Activated B cell treated with CpG ODN at 0.5 μM for 24 hours (primary cell): ENCODE measurements at regions not wholly inside any gene's neighbourhood (a gene's known extent, or its start where the extent isn't known, plus 50 kb on each side); places are given as distances from the start of the nearest gene placed in this dataset.

Experiments used
- ATAC-seq: fragments of 200-7000 bp; cut with Tn5 transposase; one replicate; pipeline ENCODE4 v1.10.0; 2021; ENCODE audit warnings: low read depth, mild to moderate bottlenecking, moderate library complexity
- CTCF ChIA-PET: fragments of 350-600 bp; sonication (Branson Sonifier 250); formaldehyde crosslinking; loops from one replicate; lab custom pipeline; 2021; ENCODE audit warnings: antibody characterized with exemption; lab: Charles Lee
- POLR2A ChIA-PET: fragments of 350-600 bp; sonication (Branson Sonifier 250); formaldehyde crosslinking; loops from one replicate; lab custom pipeline; 2021; ENCODE audit warnings: antibody characterized with exemption; lab: Charles Lee
- DNase-seq: peaks from one replicate; pipeline ENCODE4 v3.0.0; 2022
- H3K27ac Mint-ChIP-seq: one replicate; pipeline ENCODE4 v1.8.0; 2020; ENCODE audit warnings: mixed read lengths
- H3K27me3 Mint-ChIP-seq: one replicate; pipeline ENCODE4 v1.8.0; 2021; ENCODE audit warnings: mixed read lengths
- H3K36me3 Mint-ChIP-seq: one replicate; pipeline ENCODE4 v1.8.0; 2021; ENCODE audit warnings: low read depth, mixed read lengths
- H3K4me1 Mint-ChIP-seq: one replicate; pipeline ENCODE4 v1.8.0; 2021; ENCODE audit warnings: mixed read lengths
- H3K4me3 Mint-ChIP-seq: one replicate; pipeline ENCODE4 v1.8.0; 2020; ENCODE audit warnings: mild to moderate bottlenecking, mixed read lengths
- H3K9me3 Mint-ChIP-seq: one replicate; pipeline ENCODE4 v1.8.0; 2020; ENCODE audit warnings: mixed read lengths
- intact Hi-C: fragments of 100-400 bp; cut with micrococcal nuclease; formaldehyde crosslinking; loops from one replicate; pipeline ENCODE4 v1.15.1; 2024
- TF ChIP-seq, protein P1 (sequence below): fragments of 200-600 bp; IDR thresholded peaks from one replicate; pipeline ENCODE4 v1.8.0; 2022; ENCODE audit warnings: antibody characterized with exemption, mild to moderate bottlenecking

DNA sequence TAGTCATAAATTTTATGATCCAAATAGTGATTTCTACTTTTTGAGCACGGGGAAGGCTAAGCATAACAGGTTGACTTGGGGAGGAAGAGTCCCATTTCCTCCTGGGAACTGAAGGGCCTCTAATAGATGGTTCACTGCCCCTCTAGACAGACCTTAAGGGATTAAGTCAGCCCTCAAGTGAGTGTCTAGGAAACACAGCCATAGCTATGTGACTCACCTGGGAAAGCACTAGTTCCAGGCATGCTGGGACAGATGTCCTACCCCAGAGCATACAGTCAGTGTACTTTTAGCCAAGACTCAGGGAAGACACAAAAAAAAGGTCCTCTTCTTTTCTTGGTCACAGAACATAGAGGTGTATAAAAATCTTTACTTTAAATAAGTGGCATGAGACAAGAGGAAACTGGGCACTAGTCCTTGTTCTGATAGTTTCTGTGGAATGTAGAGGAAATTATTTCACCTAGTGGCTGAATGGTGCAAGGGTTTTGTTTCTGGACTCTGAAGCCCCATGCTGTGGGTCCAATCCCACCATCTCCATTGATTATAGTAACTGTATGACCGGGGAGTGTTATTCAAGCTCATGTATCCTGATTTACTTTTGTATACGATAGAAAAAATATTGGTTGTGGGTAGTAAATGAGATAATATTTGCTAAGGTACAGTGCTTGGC is 86.0 kb downstream of the NREP start:
- ChIA-PET CTCF (no interaction called here), POLR2A (no interaction called here)
- Mint-ChIP-seq H3K9me3 (no peaks in the 10 kb centered on the region), H3K27me3 (no peaks in the 10 kb centered on the region), H3K4me3 (no peak overlapping the region), H3K36me3 (no peaks in the 10 kb centered on the region), H3K27ac (no peak overlapping the region), H3K4me1 (no peaks in the 10 kb centered on the region)
- intact Hi-C loops: no loop called here
- no peak for DNase-seq
- ATAC-seq: no peak
- TF ChIP-seq, protein P1, sequence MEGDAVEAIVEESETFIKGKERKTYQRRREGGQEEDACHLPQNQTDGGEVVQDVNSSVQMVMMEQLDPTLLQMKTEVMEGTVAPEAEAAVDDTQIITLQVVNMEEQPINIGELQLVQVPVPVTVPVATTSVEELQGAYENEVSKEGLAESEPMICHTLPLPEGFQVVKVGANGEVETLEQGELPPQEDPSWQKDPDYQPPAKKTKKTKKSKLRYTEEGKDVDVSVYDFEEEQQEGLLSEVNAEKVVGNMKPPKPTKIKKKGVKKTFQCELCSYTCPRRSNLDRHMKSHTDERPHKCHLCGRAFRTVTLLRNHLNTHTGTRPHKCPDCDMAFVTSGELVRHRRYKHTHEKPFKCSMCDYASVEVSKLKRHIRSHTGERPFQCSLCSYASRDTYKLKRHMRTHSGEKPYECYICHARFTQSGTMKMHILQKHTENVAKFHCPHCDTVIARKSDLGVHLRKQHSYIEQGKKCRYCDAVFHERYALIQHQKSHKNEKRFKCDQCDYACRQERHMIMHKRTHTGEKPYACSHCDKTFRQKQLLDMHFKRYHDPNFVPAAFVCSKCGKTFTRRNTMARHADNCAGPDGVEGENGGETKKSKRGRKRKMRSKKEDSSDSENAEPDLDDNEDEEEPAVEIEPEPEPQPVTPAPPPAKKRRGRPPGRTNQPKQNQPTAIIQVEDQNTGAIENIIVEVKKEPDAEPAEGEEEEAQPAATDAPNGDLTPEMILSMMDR: no peak

DNA sequence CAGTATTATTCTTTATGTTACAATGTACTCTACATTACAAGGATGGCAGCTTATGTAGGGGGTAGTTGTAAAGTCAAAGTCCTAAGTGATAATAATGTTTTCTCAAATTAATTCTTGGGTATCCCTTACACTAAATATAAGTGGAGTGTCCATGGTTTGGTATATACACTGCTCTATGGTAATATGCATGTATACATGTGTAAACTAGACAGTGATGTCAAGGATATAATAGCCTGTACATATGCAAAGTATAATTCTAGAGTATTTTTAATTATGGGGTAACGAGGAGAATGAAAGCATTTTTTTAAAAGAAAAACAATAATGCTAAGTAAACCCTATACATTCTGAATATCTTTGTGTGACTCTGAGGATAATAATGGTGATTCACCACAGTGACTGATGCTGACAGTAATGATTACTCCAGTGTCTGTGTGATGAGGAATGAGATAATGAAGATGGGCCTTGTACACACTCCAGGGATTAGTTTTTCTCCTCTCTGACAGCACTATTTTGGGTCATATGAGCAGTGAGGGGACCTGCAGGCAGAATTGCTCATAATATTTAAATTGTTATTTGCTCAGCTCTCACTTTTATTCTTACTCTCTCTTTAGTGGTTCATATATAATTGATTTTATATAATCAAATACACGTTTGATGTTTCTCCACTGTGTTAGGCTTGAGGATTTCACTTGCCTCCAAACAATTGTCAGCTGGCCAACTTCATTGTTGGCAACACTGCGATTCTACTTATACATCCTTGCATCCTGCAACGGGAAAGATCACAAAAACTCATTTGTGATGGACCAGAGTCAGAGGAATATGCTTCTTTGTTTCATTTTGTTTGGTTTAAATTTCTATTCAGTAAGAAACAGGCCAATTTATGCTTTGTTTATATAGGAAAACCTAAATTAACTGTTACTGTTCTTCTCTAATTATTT is 88.2 kb downstream of the NREP start:
- Mint-ChIP-seq H3K4me3 (no peak overlapping the region), H3K4me1 (no peaks in the 10 kb centered on the region), H3K27ac (no peak overlapping the region), H3K36me3 (no peaks in the 10 kb centered on the region), H3K27me3 (no peaks in the 10 kb centered on the region), H3K9me3 (no peaks in the 10 kb centered on the region)
- DNase-seq (no peak), ATAC-seq (no peak)
- intact Hi-C loops: no loop called here
- ChIA-PET POLR2A (no interaction called here), CTCF (no interaction called here)
- TF ChIP-seq, protein P1: no peak

DNA sequence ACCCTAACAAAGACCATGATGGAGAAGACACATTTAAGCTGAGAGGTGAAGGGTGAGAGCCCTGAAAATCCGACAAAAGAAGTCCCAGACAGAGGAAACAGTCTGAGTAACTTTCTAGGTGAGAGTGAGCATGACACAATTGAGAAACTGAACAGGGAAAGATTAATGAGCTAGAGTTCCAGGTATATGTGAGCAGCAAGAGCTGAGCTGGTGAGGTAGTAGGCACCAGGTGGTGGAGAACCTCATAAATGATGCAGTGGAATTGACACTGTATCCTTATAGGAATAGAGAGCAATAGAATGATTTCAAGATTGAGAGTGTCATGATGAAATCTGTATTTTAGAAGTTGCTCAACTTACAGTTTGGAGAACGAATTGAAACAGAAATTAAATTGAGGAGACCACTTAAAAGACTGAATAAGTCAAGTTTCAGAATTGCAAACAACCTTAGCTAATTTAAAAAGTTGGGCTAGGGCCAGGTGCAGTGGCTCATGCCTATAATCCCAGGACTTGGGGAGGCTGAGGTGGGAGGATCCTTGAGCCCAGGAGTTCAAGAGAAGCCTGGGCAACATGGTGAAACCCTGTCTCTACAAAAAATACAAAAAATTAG is 89.8 kb downstream of the NREP start:
- ATAC-seq: no peak

DNA sequence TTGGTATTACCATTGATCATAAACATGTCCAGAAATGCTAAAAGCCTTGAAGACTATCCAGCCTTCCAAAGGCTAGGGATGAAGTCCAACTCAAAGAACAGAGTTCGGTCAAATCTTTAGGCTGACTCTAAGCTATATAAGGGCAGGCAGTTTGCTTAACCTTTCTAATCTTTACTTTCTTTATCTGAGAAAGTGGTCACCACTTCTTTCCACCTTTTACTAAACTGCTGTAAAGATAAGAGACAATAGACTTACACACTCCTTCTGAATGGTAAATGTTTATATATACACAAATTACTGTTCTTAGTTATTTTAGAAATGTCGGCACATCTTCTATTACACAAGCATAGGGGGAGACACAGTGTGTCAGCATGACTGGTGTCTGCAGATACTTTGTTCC is 100.4 kb downstream of the NREP start:
- Mint-ChIP-seq H3K27ac (no peak overlapping the region), H3K36me3 (no peaks in the 10 kb centered on the region), H3K4me1 (no peaks in the 10 kb centered on the region), H3K27me3 (no peaks in the 10 kb centered on the region), H3K4me3 (no peak overlapping the region), H3K9me3 (peaks cover 9% of the 10 kb centered on the region)
- no peak for DNase-seq
- intact Hi-C loops: no loop called here
- CTCF ChIA-PET: no interaction called here
- no peak for ATAC-seq
- TF ChIP-seq, protein P1: no peak
- POLR2A ChIA-PET: no interaction called here

More for the DNA sequence above, 89.8 kb downstream of the NREP start:
- ChIA-PET POLR2A (no interaction called here), CTCF (no interaction called here)
- Mint-ChIP-seq H3K4me1 (no peaks in the 10 kb centered on the region), H3K27me3 (peaks cover 1% of the 10 kb centered on the region), H3K4me3 (no peak overlapping the region), H3K9me3 (no peaks in the 10 kb centered on the region), H3K27ac (no peak overlapping the region), H3K36me3 (no peaks in the 10 kb centered on the region)
- DNase-seq: no peak
- TF ChIP-seq, protein P1: no peak
- intact Hi-C loops: no loop called here
